Endothelial cell of umbilical vein (primary cell): ENCODE measurements at regions not wholly inside any gene's neighbourhood (a gene's known extent, or its start where the extent isn't known, plus 50 kb on each side); places are given as distances from the start of the nearest gene placed in this dataset.
"Not testable (repeated sequence)": the region's sequence is repeated elsewhere in the genome, so short reads cannot be mapped to it uniquely, and the experiment has no call there.

Source experiments
- BruUV-seq: library from RNA; stranded (reverse); fragments of 400-500 nt; replicated peaks from 2 replicates; lab custom pipeline; 2021; lab: Mats Ljungman, UMichigan
- CTCF ChIA-PET: fragments of 300-600, 350-600 bp; sonication (Branson Sonifier 250); formaldehyde crosslinking; loops from one replicate; lab custom pipeline; 2021; ENCODE audit warnings: antibody characterized with exemption, inconsistent platforms; lab: Charles Lee
- POLR2A ChIA-PET: fragments of 300-600, 350-600 bp; sonication (Branson Sonifier 250); formaldehyde crosslinking; loops from one replicate; lab custom pipeline; 2021; ENCODE audit warnings: antibody characterized with exemption, inconsistent platforms; lab: Charles Lee
- DNase-seq: peaks from one replicate; pipeline ENCODE4 v3.0.0-alpha.2; 2011; ENCODE audit warnings: low read depth, low spot score
- FAIRE-seq: peaks from 2 replicates; lab custom pipeline; 2011; peaks lifted over from hg19 to GRCh38; lab: Jason Lieb, UNC
- H2AFZ ChIP-seq: 2 replicates; pipeline ENCODE4 v1.6.0; 2012; ENCODE audit warnings: low read depth, low read length, control low read depth, inconsistent platforms
- H3K27ac ChIP-seq: 2 replicates; pipeline ENCODE4 v1.5.1; 2011; ENCODE audit warnings: low read depth, mild to moderate bottlenecking, control low read depth, low read length, moderate library complexity; ENCODE audit not compliant: insufficient read depth
- H3K27me3 ChIP-seq, 2 experiments: 2 replicates each; pipeline versions ENCODE4 v1.6.0 to v1.6.1; 2011; ENCODE audit warnings: low read length in 2 of 2, mixed read lengths in 1 of 2; ENCODE audit not compliant: control insufficient read depth in 2 of 2, insufficient read depth in 2 of 2
- H3K36me3 ChIP-seq, 2 experiments: 2 replicates in 1 of 2; 3 replicates in 1 of 2; pipeline ENCODE4 v1.5.1; 2011; ENCODE audit warnings: low read length in 2 of 2, mild to moderate bottlenecking in 1 of 2, moderate library complexity in 1 of 2; ENCODE audit not compliant: control insufficient read depth in 2 of 2, insufficient read depth in 2 of 2; ENCODE audit errors: extremely low read depth in 1 of 2
- H3K4me1 ChIP-seq: 3 replicates; pipeline ENCODE4 v1.5.1; 2011; ENCODE audit warnings: mild to moderate bottlenecking, low read length; ENCODE audit not compliant: control insufficient read depth, insufficient read depth; ENCODE audit errors: extremely low read depth
- H3K4me2 ChIP-seq: 2 replicates; pipeline ENCODE4 v1.6.1; 2011; ENCODE audit warnings: low read length, control low read depth, mixed read lengths; ENCODE audit not compliant: insufficient read depth
- H3K4me3 ChIP-seq, 3 experiments: fragments of 200-600 bp in 1 of 3; sonication (generic), shearing (Covaris generic) in 1 of 3; replicated peaks in 1 of 3; 2 replicates each; pipeline ENCODE4 v1.5.1; 2011 to 2016; ENCODE audit warnings: control low read depth in 3 of 3, low read length in 3 of 3, mild to moderate bottlenecking in 2 of 3, inconsistent platforms in 1 of 3, low read depth in 1 of 3, moderate library complexity in 1 of 3; ENCODE audit not compliant: insufficient read depth in 1 of 3
- H3K79me2 ChIP-seq: 2 replicates; pipeline ENCODE4 v1.6.0; 2012; ENCODE audit warnings: low read length, inconsistent platforms; ENCODE audit not compliant: control insufficient read depth, insufficient read depth
- H3K9ac ChIP-seq: replicated peaks from 2 replicates; pipeline ENCODE3; 2011; ENCODE audit warnings: low read length, control low read depth; ENCODE audit not compliant: insufficient read depth; ENCODE audit errors: extremely low read depth
- H3K9me1 ChIP-seq: replicated peaks from 3 replicates; pipeline ENCODE4 v1.6.0; 2011; ENCODE audit warnings: mild to moderate bottlenecking, low read length; ENCODE audit not compliant: control insufficient read depth, insufficient read depth; ENCODE audit errors: extremely low read depth
- H3K9me3 ChIP-seq: replicated peaks from 2 replicates; pipeline ENCODE4 v1.5.1; 2012; ENCODE audit warnings: low read length, inconsistent platforms; ENCODE audit not compliant: control insufficient read depth, insufficient read depth
- H4K20me1 ChIP-seq: replicated peaks from 2 replicates; pipeline ENCODE3; 2011; ENCODE audit warnings: mild to moderate bottlenecking, low read length; ENCODE audit not compliant: control insufficient read depth, insufficient read depth; ENCODE audit errors: extremely low read depth
- EZH2 ChIP-seq: IDR thresholded peaks from 2 replicates; pipeline ENCODE4 v1.6.1; 2012; ENCODE audit warnings: borderline replicate concordance, low read depth, mild to moderate bottlenecking, moderate library complexity, low read length, inconsistent platforms; ENCODE audit not compliant: severe bottlenecking
- FOS ChIP-seq: IDR thresholded peaks from 2 replicates; pipeline ENCODE4 v1.6.1; 2011; ENCODE audit warnings: mild to moderate bottlenecking, low read length, moderate library complexity, borderline replicate concordance; ENCODE audit not compliant: insufficient read depth
- GATA2 ChIP-seq: IDR thresholded peaks from 2 replicates; pipeline ENCODE4 v1.7.0; 2011; ENCODE audit warnings: low read depth, mild to moderate bottlenecking, moderate library complexity, mixed read lengths, low read length; ENCODE audit not compliant: insufficient read length, insufficient read depth
- JUN ChIP-seq: IDR thresholded peaks from 2 replicates; pipeline ENCODE4 v1.6.1; 2011; ENCODE audit warnings: borderline replicate concordance, low read depth; ENCODE audit not compliant: insufficient read length, insufficient read depth
- MYC ChIP-seq: IDR thresholded peaks from one replicate; pipeline ENCODE4 v1.6.1; 2011; ENCODE audit warnings: mild to moderate bottlenecking, low read depth, low read length
- POLR2A ChIP-seq: IDR thresholded peaks from 2 replicates; pipeline ENCODE4 v1.6.1; 2012; ENCODE audit warnings: low read depth, mild to moderate bottlenecking, control low read depth, low read length
- POLR2AphosphoS5 ChIP-seq: IDR thresholded peaks from 2 replicates; pipeline ENCODE4 v1.6.1; 2012; ENCODE audit warnings: low read depth, mild to moderate bottlenecking, control low read depth, low read length, moderate library complexity; ENCODE audit not compliant: insufficient read depth
- dilution Hi-C: fragments of 300-500 bp; cut with MboI; formaldehyde crosslinking; loops from one replicate; pipeline ENCODE4 v1.15.0; 2019; ENCODE audit warnings: low sequenced_read_pairs; ENCODE audit not compliant: extremely low pct_ligation_motif_present
- intact Hi-C: fragments of 100-400 bp; cut with micrococcal nuclease; formaldehyde crosslinking; loops from one replicate; pipeline ENCODE4 v1.10.0; 2022
- TF ChIP-seq, protein P1 (sequence below): IDR thresholded peaks from 2 replicates; pipeline ENCODE4 v1.6.1; 2011; ENCODE audit not compliant: insufficient read depth, insufficient read length
- TF ChIP-seq, protein P2 (sequence below), 2 donors: IDR thresholded peaks; 1 replicate in 1 of 2; 2 replicates in 1 of 2; pipeline ENCODE4 v1.5.1; 2011; ENCODE audit warnings: low read length in 2 of 2, mild to moderate bottlenecking in 2 of 2, moderate library complexity in 2 of 2, control low read depth in 1 of 2, inconsistent platforms in 1 of 2, low read depth in 1 of 2; ENCODE audit not compliant: insufficient read depth in 1 of 2; ENCODE audit errors: extremely low read depth in 1 of 2

DNA sequence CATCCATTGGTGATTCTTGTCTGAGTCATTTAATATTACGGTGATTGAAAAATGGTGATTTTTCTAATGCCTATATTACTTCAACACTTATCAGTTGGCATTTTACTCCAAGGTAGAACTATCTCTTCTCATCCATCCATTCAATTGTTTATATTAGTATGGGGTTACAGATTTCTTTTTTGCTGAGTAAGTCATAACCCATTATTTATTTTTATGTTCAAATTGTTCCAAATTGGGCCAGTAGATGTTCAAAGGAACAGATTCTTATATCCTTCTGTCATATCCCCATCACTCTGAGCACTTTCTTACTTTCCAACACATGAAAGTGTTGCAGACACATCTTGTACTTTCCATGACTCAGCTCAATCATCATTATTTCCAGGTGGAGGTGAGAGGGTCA lies 466.8 kb upstream of the CAMK1G start:
- H3K9me3 ChIP-seq: no peaks in the 10 kb centered on the region
- H3K27me3 ChIP-seq: no peaks in the 10 kb centered on the region
- H3K9ac ChIP-seq: no peak overlapping the region
- TF ChIP-seq, protein P1, sequence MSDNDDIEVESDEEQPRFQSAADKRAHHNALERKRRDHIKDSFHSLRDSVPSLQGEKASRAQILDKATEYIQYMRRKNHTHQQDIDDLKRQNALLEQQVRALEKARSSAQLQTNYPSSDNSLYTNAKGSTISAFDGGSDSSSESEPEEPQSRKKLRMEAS: no peak
- no peak for TF ChIP-seq JUN
- no peak for TF ChIP-seq POLR2A
- no peak for TF ChIP-seq GATA2
- TF ChIP-seq MYC: no peak
- no peak for TF ChIP-seq POLR2AphosphoS5
- no peaks in the 10 kb centered on the region for H3K4me1 ChIP-seq
- no peaks in the 10 kb centered on the region for H4K20me1 ChIP-seq
- no peak overlapping the region for H3K4me2 ChIP-seq
- POLR2A ChIA-PET: no interaction called here
- DNase-seq (no peak), FAIRE-seq (no peak)
- H2AFZ ChIP-seq: no peak overlapping the region
- CTCF ChIA-PET: no interaction called here
- no peaks in the 10 kb centered on the region for H3K9me1 ChIP-seq
- H3K79me2 ChIP-seq: no peaks in the 10 kb centered on the region
- H3K27ac ChIP-seq: no peak overlapping the region
- BruUV-seq: no TSS peak
- intact Hi-C loops: no loop called here
- H3K36me3 ChIP-seq: no peaks in the 10 kb centered on the region
- dilution Hi-C loops: no loop called here
- H3K4me3 ChIP-seq: no peak overlapping the region

DNA sequence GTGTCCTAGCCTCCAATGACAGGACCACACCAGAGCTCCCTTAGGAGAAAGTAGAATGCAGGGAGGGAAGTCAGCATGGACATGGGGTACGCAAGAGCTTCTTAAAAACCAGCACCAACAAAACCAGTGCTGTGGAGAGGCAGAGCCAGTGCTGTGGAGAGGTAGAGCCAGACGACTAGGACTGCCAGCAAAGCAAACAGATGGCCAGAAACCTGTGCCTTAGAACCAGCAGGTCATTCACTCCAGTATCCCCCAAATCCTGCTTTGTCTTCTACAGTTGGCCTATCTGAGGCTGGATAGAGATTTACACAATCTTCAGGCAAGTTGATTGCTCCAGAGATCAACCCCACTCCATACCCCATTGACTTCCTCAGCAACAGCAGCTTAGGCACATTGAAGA lies 459.9 kb upstream of the CAMK1G start:
- DNase-seq (no peak), FAIRE-seq (no peak)
- Histone ChIP-seq H3K9me3 (no peaks in the 10 kb centered on the region), H3K27ac (no peak overlapping the region), H4K20me1 (no peaks in the 10 kb centered on the region), H3K4me3 (no peak overlapping the region), H3K27me3 (no peaks in the 10 kb centered on the region), H3K9ac (no peak overlapping the region), H3K36me3 (no peaks in the 10 kb centered on the region), H3K4me1 (no peaks in the 10 kb centered on the region), H3K9me1 (no peaks in the 10 kb centered on the region), H3K4me2 (no peak overlapping the region), H3K79me2 (no peaks in the 10 kb centered on the region), H2AFZ (no peak overlapping the region)
- TF ChIP-seq FOS (no peak), POLR2A (no peak), JUN (no peak), MYC (no peak), GATA2 (no peak), POLR2AphosphoS5 (no peak), EZH2 (no peak)
- TF ChIP-seq, protein P1: no peak
- TF ChIP-seq, protein P2, sequence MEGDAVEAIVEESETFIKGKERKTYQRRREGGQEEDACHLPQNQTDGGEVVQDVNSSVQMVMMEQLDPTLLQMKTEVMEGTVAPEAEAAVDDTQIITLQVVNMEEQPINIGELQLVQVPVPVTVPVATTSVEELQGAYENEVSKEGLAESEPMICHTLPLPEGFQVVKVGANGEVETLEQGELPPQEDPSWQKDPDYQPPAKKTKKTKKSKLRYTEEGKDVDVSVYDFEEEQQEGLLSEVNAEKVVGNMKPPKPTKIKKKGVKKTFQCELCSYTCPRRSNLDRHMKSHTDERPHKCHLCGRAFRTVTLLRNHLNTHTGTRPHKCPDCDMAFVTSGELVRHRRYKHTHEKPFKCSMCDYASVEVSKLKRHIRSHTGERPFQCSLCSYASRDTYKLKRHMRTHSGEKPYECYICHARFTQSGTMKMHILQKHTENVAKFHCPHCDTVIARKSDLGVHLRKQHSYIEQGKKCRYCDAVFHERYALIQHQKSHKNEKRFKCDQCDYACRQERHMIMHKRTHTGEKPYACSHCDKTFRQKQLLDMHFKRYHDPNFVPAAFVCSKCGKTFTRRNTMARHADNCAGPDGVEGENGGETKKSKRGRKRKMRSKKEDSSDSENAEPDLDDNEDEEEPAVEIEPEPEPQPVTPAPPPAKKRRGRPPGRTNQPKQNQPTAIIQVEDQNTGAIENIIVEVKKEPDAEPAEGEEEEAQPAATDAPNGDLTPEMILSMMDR (IDR thresholded peaks at IDR 0.05; ENCODE audit: extremely low read depth in 1 of 2, insufficient read depth in 1 of 2, low read depth in 1 of 2, low read length in 2 of 2): no peak
- dilution Hi-C loops: no loop called here
- CTCF ChIA-PET: interaction anchor here (1.2 kb wide), 1 partner anchor 29 kb away, joined by 3 read pairs; no protein-coding TSS in a partner anchor
- no TSS peak for BruUV-seq
- POLR2A ChIA-PET: no interaction called here
- intact Hi-C loops: no loop called here

DNA sequence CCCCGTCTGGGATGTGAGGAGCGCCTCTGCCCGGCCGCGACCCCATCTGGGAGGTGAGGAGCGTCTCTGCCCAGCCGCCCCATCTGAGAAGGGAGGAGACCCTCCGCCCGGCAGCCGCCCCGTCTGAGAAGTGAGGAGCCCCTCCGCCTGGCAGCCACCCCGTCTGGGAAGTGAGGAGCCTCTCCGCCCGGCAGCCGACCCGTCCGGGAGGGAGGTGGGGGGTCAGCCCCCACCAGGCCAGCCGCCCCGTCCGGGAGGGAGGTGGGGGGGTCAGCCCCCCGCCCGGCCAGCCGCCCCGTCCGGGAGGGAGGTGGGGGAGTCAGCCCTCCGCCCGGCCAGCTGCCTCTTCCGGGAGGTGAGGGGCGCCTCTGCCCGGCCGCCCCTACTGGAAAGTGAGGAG lies 454.4 kb upstream of the CAMK1G start:
- FAIRE-seq, dilution Hi-C loops, BruUV-seq: not testable (repeated sequence)

More for the DNA sequence above, 454.4 kb upstream of the CAMK1G start:
- POLR2A ChIA-PET, H4K20me1 ChIP-seq, H3K27me3 ChIP-seq, H3K4me3 ChIP-seq, H3K9ac ChIP-seq, H3K9me1 ChIP-seq, H3K27ac ChIP-seq, H3K4me2 ChIP-seq, intact Hi-C loops, H2AFZ ChIP-seq, CTCF ChIA-PET, H3K4me1 ChIP-seq, H3K79me2 ChIP-seq, DNase-seq, H3K36me3 ChIP-seq, H3K9me3 ChIP-seq: not testable (repeated sequence)
